ENCODE measurements at regions not wholly inside any gene's neighbourhood (a gene's known extent, or its start where the extent isn't known, plus 50 kb on each side); places are given as distances from the start of the nearest gene placed in this dataset.

DNA sequence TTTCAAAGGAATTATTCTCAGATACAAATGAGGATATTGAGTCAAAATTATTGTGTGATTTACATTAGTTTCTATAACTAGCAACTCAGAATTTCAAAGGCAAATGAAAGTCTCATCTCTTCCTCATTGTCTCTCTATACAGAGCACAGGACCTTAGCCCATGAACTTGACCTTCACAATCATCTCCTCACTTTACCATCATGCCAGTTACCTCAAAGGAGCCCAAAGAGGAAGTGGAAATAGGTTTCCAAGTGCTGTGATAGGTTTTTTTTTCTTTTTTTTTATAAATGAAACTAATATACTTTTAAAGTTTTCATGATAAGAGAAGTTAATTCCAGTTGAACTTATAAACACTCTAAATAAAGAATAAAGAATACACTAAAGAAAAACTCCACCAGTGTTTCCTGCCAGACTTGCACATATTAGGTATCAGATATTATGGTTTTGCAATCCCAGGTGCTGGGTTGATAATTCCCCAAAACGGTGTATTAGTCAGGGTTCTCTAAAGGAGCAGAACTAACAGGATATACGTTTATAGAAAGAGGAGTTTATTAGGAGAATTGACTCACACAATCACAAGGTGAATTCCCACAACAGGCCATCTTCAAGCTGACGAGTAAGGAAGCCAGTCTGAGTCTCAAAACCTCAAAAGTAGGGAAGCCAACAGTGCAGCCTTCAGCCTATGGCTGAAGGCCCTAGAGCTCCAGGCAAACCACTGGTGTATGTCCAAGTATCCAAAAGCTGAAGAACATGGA lies 50.1 kb upstream of the ADAMTS16 start:
- no peak for DNase-seq
